ENCODE measurements at regions not wholly inside any gene's neighbourhood (a gene's known extent, or its start where the extent isn't known, plus 50 kb on each side); places are given as distances from the start of the nearest gene placed in this dataset.

DNA sequence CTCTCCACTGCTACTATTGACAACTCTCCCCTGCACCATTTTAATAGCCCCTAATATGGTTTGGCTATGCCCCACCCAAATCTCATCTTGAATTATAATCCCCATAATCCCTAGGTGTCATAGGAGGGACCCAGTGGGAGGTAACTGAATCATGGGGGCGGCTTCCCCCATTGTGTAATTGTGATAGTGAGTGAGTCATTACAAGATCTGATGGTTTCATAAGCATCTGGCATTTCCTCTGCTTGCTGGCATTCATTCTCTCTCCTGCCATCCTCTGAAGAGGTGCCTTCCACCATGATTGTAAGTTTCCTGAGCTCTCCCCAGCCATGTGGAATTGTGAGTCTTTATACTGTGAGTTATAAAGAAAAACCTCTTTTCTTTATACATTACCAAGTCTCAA is 74.1 kb upstream of the TCF21 start (continued):
- TF ChIP-seq SAP30 (IDR thresholded peaks at IDR 0.05; ENCODE audit: insufficient read depth, insufficient replicate concordance, low read length): no peak
- TF ChIP-seq GTF2F1 (IDR thresholded peaks at IDR 0.05; ENCODE audit: borderline replicate concordance, low read depth, low read length): no peak
- TF ChIP-seq TBP (IDR thresholded peaks at IDR 0.05; ENCODE audit: low read depth, low read length): no peak
- TF ChIP-seq EZH2 (IDR thresholded peaks at IDR 0.05; ENCODE audit: low read depth, low read length, severe bottlenecking): no peak

Data from H1 (cell line).